ENCODE measurements at regions not wholly inside any gene's neighbourhood (a gene's known extent, or its start where the extent isn't known, plus 50 kb on each side); places are given as distances from the start of the nearest gene placed in this dataset.
"Not testable (repeated sequence)": the region's sequence is repeated elsewhere in the genome, so short reads cannot be mapped to it uniquely, and the experiment has no call there.

DNA sequence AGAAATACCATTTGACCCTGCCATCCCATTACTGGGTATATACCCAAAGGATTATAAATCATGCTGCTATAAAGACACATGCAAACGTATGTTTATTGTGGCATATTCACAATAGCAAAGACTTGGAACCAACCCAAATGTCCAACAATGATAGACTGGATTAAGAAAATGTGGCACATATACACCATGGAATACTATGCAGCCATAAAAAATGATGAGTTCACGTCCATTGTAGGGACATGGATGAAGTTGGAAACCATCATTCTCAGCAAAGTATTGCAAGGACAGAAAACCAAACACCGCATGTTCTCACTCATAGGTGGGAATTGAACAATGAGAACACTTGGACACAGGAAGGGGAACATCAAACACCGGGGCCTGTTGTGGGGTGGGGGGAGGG, 128.0 kb upstream of the LGR5 start:
- TF ChIP-seq CTCF (IDR thresholded peaks at IDR 0.05; ENCODE audit: low read depth, low read length); POLR2A (IDR thresholded peaks at IDR 0.05; ENCODE audit: extremely low read depth, insufficient read length); MYC (IDR thresholded peaks at IDR 0.05; ENCODE audit: low read depth, low read length): not testable (repeated sequence)
- TF ChIP-seq, protein P1, sequence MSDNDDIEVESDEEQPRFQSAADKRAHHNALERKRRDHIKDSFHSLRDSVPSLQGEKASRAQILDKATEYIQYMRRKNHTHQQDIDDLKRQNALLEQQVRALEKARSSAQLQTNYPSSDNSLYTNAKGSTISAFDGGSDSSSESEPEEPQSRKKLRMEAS (IDR thresholded peaks at IDR 0.05; ENCODE audit: low read depth, low read length): not testable (repeated sequence)

Measured in NB4 (cell line).